Hepatocyte (in vitro differentiated cells): ENCODE measurements at regions not wholly inside any gene's neighbourhood (a gene's known extent, or its start where the extent isn't known, plus 50 kb on each side); places are given as distances from the start of the nearest gene placed in this dataset.

Experiments used
- CTCF ChIP-seq: fragments of 200-600 bp; sonication (generic); IDR thresholded peaks from 2 replicates; pipeline ENCODE4 v1.5.1; 2016; ENCODE audit warnings: antibody characterized with exemption, mild to moderate bottlenecking; ENCODE audit not compliant: poor library complexity
- EZH2 ChIP-seq: fragments of 200-600 bp; sonication (generic); IDR thresholded peaks from 2 replicates; pipeline ENCODE4 v1.6.1; 2016; ENCODE audit warnings: antibody characterized with exemption, mild to moderate bottlenecking, borderline replicate concordance

- TF ChIP-seq CTCF, result no peak
- TF ChIP-seq EZH2, result no peak
These were observed 280.5 kb upstream of the CAMK1G start for GRCh38 chr1:209302779-209303568.
